22Rv1 (cell line): ENCODE measurements at regions not wholly inside any gene's neighbourhood (a gene's known extent, or its start where the extent isn't known, plus 50 kb on each side); places are given as distances from the start of the nearest gene placed in this dataset.

Source experiments
- ZFX ChIP-seq: fragments of 450-650 bp; IDR thresholded peaks from 2 replicates; pipeline ENCODE4 v1.6.1; 2017; ENCODE audit warnings: antibody characterized with exemption, borderline replicate concordance
- TF ChIP-seq, protein P1 (sequence below): fragments of 450-650 bp; IDR thresholded peaks from 2 replicates; pipeline ENCODE4 v1.5.1; 2017; ENCODE audit warnings: mild to moderate bottlenecking

DNA sequence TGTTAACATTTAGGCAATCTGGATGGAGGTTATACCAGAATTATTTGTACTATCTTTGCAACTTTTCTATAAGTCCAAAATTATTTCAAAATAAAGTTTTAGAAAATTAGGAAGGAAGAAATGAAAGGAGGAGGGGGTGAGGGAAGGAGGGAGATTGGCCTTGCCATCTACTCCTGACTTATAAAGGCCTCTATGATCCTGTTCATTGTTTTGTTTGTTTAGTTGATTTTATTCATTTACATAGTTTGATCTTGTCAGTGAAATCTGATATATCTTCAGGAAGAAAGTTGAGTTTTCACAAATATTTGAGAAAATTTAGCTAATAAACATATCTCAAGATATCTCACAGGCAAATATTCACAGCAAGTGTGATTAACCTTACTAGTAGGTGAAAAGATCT, 189.3 kb upstream of the NOCT start:
- TF ChIP-seq, protein P1, sequence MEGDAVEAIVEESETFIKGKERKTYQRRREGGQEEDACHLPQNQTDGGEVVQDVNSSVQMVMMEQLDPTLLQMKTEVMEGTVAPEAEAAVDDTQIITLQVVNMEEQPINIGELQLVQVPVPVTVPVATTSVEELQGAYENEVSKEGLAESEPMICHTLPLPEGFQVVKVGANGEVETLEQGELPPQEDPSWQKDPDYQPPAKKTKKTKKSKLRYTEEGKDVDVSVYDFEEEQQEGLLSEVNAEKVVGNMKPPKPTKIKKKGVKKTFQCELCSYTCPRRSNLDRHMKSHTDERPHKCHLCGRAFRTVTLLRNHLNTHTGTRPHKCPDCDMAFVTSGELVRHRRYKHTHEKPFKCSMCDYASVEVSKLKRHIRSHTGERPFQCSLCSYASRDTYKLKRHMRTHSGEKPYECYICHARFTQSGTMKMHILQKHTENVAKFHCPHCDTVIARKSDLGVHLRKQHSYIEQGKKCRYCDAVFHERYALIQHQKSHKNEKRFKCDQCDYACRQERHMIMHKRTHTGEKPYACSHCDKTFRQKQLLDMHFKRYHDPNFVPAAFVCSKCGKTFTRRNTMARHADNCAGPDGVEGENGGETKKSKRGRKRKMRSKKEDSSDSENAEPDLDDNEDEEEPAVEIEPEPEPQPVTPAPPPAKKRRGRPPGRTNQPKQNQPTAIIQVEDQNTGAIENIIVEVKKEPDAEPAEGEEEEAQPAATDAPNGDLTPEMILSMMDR: no peak
- TF ChIP-seq ZFX: no peak
